ENCODE measurements at regions not wholly inside any gene's neighbourhood (a gene's known extent, or its start where the extent isn't known, plus 50 kb on each side); places are given as distances from the start of the nearest gene placed in this dataset.
A peak's percentile ranks its signal among the peaks of the same experiment; 100 is the strongest.

DNA sequence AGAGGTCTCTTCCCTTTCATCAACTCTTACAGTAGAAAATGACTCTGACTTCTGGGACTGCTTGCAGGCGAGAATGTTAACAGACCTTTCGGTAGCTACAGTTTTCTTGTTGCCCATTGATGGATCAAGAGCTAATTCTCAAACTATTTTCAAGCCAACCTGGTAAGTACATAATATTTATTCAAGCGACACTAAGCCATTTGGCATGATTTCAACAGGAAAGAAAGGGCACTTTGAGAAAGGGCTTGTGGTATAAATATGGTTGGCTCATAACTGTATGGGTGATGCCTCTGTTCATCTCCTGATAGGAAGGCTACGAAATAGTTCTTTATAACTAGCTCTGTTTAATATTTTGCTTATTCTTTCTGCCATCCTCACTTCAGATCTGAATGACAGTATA lies 196.2 kb upstream of the CNTN4 start:
- Mint-ChIP-seq H3K27ac (no peak overlapping the region), H3K27me3 (ENCODE audit: low read depth) (peaks cover 3% of the 10 kb centered on the region), H3K9me3 (no peaks in the 10 kb centered on the region), H3K4me1 (no peaks in the 10 kb centered on the region), H3K4me3 (no peak overlapping the region), H3K36me3 (ENCODE audit: low read depth) (no peaks in the 10 kb centered on the region)
- TF ChIP-seq, protein P1, sequence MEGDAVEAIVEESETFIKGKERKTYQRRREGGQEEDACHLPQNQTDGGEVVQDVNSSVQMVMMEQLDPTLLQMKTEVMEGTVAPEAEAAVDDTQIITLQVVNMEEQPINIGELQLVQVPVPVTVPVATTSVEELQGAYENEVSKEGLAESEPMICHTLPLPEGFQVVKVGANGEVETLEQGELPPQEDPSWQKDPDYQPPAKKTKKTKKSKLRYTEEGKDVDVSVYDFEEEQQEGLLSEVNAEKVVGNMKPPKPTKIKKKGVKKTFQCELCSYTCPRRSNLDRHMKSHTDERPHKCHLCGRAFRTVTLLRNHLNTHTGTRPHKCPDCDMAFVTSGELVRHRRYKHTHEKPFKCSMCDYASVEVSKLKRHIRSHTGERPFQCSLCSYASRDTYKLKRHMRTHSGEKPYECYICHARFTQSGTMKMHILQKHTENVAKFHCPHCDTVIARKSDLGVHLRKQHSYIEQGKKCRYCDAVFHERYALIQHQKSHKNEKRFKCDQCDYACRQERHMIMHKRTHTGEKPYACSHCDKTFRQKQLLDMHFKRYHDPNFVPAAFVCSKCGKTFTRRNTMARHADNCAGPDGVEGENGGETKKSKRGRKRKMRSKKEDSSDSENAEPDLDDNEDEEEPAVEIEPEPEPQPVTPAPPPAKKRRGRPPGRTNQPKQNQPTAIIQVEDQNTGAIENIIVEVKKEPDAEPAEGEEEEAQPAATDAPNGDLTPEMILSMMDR (IDR thresholded peaks at IDR 0.05; ENCODE audit: unreplicated experiment in 3 of 3): no peak

DNA sequence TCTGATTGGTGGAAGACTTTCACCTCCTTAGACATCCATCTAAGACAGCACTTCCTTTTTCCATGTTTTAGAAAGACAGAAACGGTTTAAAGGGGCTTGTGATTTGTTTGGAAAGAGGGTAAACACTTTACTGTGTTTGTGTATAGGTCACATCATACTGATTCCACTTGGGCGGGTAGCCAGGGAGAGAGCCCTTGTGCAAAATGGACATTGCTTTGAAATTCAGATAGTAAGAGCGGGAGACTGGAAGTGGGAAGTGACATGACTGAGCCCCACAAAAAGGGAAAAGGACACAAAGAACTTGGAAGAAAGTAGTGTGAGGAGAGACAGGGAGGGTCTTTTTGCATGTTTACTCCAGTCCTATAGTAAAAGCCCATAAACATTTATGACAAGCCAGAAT lies 195.6 kb upstream of the CNTN4 start:
- no peaks in the 10 kb centered on the region for H3K9me3 Mint-ChIP-seq
- H3K4me3 Mint-ChIP-seq: no peak overlapping the region
- H3K4me1 Mint-ChIP-seq: no peaks in the 10 kb centered on the region
- H3K36me3 Mint-ChIP-seq (ENCODE audit: low read depth): no peaks in the 10 kb centered on the region
- TF ChIP-seq, protein P1 (IDR thresholded peaks at IDR 0.05; ENCODE audit: unreplicated experiment in 3 of 3): no peak
- no peak overlapping the region for H3K27ac Mint-ChIP-seq
- peaks cover 3% of the 10 kb centered on the region for H3K27me3 Mint-ChIP-seq (ENCODE audit: low read depth)

DNA sequence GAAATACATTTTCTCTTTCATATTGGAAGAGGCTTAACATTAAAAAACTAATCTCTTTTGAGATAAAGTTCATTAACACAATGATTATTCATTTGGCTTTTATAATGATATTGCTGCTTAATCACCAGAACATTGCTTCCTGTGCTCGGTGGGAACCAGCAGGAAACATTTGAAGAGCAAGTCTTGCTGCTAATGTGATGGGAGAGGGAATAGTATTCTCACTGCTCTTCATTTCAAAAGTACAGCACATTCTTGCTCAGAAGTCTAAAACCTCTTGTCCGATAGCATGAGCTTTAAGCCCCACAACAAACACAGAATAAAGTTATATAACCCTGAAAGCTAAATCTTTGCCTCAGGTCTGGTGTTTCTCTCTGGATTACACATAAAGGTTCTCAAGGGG lies 190.8 kb upstream of the CNTN4 start:
- H3K36me3 Mint-ChIP-seq (ENCODE audit: low read depth): no peaks in the 10 kb centered on the region
- no peaks in the 10 kb centered on the region for H3K27me3 Mint-ChIP-seq (ENCODE audit: low read depth)
- no peaks in the 10 kb centered on the region for H3K9me3 Mint-ChIP-seq
- TF ChIP-seq, protein P1 (IDR thresholded peaks at IDR 0.05; ENCODE audit: unreplicated experiment in 3 of 3): no peak
- peaks cover 14% of the 10 kb centered on the region for H3K4me1 Mint-ChIP-seq
- no peak overlapping the region for H3K4me3 Mint-ChIP-seq
- no peak overlapping the region for H3K27ac Mint-ChIP-seq

DNA sequence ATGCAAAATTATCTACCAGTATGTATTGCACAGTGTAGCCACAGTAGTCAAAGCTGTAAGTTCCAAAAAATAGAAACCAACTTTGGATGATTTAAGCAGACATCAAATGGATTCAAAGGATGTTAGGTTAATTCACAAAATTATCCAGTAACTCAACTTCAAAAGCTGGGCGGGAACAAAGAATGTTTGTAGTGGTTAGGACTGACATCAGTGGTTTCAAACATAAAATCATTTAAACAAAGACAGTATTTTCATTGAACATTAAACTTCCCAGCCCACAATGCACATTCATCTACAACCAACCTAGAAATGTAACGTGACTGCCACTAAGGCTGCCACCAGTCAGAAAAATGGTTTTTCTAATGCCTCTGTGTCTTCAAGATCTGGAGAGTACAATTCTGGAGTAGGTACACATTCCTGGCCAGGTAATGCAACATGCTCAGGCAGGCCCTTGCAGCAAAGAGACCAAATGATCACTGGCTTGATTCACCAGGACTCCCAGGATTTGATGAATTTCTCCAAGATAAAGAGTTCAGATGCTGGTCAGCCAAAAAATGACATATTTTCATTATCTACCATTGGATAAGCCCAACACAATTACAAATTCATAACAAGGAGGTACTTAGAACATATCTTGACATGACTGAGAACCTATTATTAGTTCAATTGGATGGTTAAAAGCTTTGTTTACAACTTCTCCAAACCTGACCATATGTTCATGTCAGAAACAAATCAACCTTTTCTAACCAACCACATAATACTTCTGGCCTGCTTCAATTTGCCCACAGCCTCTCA lies 189.8 kb upstream of the CNTN4 start:
- Mint-ChIP-seq H3K4me3 (no peak overlapping the region), H3K9me3 (no peaks in the 10 kb centered on the region), H3K36me3 (ENCODE audit: low read depth) (no peaks in the 10 kb centered on the region), H3K27me3 (ENCODE audit: low read depth) (no peaks in the 10 kb centered on the region), H3K4me1 (peaks cover 14% of the 10 kb centered on the region), H3K27ac (peak overlapping the region in 2 of 3 experiments; percentile 35 to 86)
- TF ChIP-seq, protein P1 (IDR thresholded peaks at IDR 0.05; ENCODE audit: unreplicated experiment in 3 of 3): no peak

DNA sequence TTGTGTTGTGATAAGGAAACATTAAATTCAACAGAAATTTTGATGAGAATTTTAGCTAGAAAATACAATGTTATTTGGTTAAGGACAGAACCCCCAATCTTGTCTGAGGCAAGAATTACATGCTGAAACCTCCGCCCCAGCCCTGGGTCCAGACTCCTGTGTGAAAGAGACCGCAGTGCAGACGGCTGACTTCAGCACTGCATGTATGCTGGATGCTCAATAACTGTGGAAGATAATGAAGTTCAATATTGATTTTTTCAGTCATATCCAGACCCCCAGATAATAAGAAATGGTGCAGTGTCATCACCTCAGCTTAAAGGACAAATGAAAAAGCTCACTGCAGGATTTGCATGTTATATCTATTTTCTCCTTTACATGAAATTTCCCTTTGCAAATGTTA lies 188.3 kb upstream of the CNTN4 start:
- Mint-ChIP-seq H3K9me3 (peaks cover 4% of the 10 kb centered on the region), H3K36me3 (ENCODE audit: low read depth) (no peaks in the 10 kb centered on the region)
- TF ChIP-seq, protein P1 (IDR thresholded peaks at IDR 0.05; ENCODE audit: unreplicated experiment in 3 of 3): no peak

More for the DNA sequence above, 188.3 kb upstream of the CNTN4 start:
- H3K27ac Mint-ChIP-seq: no peak overlapping the region
- peaks cover 14% of the 10 kb centered on the region for H3K4me1 Mint-ChIP-seq
- H3K27me3 Mint-ChIP-seq (ENCODE audit: low read depth): no peaks in the 10 kb centered on the region
- H3K4me3 Mint-ChIP-seq: no peak overlapping the region

Measured in nephron (organoid).